ENCODE measurements at regions not wholly inside any gene's neighbourhood (a gene's known extent, or its start where the extent isn't known, plus 50 kb on each side); places are given as distances from the start of the nearest gene placed in this dataset.
"Not testable (repeated sequence)": the region's sequence is repeated elsewhere in the genome, so short reads cannot be mapped to it uniquely, and the experiment has no call there.

DNA sequence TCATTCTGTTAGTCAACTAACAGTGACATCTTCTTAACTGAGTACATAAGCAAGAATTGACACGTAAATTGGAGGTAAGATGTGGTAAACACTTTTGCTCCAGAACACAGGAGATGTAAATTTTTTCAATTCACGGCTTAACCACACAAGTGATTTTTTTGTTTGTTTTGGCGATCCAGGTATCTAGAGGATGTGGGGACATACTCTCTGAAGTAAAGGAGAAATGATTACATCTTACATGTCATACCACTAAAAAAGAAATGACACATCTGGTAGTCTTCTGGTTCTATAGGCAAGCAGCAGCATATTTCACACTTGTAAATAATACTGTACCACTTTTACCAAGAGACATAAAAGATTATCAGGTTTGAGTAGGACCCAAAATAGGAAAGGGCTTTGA, 200.3 kb upstream of the ZWINT start:
- no peak overlapping the region for H3K4me3 ChIP-seq (ENCODE audit: low read depth, low read length)

DNA sequence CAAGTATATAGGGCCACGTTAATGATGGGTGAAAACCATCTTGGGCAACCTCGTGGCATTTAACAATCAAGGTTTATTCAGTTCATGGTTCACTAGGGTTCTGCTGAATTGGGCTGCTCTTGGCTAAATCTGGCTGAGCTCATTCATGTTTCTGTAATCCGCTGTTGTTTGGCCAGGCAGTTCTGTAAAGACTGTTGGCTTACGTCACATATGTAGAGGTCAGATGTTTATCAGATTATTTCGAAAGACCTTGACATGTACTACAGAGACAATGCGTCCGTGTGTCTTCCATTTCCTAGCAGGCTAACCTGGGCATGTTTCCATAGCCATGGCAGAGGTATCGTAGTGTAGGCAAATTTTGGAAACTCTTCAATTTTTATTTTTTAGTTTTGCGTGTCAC, 190.0 kb upstream of the ZWINT start:
- no peak overlapping the region for H3K4me3 ChIP-seq (ENCODE audit: low read depth, low read length)

DNA sequence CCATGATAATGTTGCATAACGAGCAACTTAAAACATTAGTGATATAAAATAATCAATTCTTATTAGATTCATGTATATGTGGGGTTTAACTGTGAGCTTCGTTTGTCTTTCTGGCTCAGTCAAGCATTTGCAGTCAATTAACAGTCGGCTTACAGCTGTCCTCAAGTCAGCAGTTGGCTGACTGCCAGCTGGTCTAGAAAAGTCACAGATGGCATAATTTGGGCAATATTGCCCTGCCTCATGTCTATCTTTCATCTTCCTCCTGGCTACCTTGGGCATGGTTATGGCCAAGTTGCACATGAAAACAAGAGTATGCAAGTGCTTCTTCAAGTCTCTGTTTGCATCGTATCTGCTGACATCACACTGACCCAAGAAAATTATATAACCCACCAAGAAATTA, 186.1 kb upstream of the ZWINT start:
- H3K4me3 ChIP-seq (ENCODE audit: low read depth, low read length), result no peak overlapping the region

DNA sequence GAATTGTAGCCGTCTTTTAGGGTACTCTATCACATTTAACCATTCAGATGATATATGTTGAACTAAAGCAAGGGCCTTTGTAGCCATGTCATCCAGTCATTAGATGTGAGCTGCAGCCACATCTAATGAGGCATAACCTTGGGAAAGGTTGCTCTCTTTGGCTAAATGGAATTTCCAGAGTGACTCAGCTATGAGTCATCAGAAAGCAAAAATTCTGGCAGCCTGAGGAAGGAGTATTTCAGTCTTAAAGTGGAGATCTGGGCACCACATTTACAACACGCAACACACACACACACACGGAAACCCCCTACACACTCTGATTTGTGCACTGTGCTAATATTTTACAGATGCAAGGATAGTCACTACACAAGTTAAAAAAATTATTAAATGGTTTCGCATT, 176.9 kb upstream of the ZWINT start:
- H3K4me3 ChIP-seq (ENCODE audit: low read depth, low read length), result no peak overlapping the region

DNA sequence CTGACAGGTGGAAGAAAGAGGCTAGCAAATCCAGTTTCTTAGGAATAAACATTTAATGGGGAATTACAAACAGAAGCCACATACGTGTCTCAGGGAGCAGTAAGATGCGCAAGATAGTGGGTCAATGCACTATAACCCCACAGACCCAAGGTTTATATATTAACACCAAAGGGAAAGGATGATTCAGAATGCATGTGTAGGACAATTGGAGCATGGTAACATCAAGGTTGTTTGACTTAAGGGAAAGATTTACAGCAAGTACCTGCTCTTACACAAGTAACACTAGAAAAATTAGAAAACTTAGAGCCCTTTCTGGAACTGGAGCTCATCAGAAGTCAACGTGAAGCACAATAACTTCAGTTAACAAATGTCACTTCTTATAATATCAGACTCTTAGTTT, 161.1 kb upstream of the ZWINT start:
- H3K4me3 ChIP-seq (ENCODE audit: low read depth, low read length), result no peak overlapping the region

DNA sequence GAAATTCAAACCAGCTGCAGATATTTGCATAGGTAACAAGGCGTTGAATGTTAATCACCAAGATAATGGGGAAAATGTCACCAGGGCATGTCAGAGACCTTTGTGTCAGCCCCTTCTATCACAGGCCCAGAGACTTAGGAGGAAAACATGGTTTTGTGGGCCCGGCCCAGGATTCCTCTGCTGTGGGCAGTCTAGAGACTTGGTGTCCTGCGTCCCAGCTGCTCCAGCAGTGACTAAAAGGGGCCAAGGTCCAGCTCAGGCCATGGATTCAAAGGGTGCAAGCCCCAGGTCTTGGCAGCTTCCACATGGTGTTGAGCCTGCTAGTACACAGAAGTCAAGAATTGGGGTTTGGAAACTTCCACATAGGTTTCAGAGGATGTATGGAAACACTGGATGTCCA, 147.5 kb upstream of the ZWINT start:
- no peak overlapping the region for H3K4me3 ChIP-seq (ENCODE audit: low read depth, low read length)

DNA sequence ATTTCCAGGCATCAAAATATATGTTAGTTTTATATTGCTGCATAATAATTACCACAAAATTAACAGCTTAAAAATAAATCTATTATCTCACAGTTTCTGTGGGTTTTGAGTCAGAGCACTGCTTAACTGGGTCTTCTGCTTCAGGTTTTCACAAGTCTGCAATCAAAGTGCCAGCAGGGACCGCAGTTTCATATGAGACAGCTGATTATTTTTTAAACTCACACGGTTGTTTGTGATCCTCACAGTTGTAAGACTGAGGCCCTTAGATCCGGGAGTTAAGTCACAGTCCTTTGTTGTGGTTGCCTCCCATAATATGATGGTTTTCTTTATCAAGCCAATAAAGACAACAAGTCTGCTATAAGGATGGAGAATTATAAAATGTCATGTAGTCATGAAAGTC, 146.0 kb upstream of the ZWINT start:
- H3K4me3 ChIP-seq (ENCODE audit: low read depth, low read length), result no peak overlapping the region

DNA sequence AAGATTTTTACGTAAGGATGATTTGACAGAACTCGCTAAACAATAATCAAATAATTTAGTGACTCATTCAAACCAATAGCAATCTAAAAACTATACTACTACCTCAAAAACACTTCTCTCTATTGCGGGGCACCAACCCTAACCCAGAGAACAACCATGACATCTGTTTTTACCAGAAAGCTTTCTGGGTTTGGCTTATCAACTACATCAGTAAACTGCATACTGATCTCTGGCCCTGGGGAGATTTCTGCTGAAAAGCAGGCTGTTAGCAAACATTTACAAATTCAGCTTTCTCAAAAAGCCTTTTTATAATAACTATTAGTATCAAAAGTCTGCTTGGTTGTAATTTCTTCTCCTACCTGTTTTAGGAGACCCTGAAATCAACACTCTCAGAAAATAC, 144.5 kb upstream of the ZWINT start:
- H3K4me3 ChIP-seq (ENCODE audit: low read depth, low read length), result no peak overlapping the region

DNA sequence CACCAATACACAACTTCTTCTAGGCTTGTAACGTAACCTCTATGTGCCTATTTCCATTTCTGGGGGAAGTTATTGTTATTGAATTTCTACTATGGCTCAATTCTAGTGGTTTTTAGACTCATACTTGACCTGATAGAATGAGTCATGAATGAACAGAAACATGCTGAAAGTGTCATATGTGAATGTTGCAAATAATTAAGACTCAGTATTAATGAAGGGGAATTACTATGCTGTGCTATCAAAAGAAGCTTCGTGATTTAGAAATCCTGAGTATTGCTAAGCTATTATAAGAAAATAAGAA, 135.1 kb upstream of the ZWINT start:
- H3K4me3 ChIP-seq (ENCODE audit: low read depth, low read length), result no peak overlapping the region

DNA sequence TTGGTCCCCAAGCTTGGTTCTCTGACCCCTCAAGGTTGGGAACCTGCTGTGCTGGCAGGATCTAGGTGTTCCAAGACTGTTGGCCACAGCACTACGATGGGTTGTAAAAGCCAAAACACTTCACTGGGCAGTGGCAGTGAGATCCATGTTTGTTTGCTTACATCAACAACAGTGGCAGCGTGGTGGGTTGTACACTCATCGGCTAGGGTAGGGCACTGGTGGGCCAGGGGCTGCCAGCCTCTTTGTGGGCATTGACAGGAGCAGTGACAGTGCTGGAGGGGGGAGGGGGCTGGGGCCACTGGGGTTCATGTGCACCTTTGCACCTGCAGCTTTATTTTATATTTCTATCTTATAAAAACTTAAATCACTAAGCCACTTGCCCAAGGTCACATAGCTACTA, 126.7 kb upstream of the ZWINT start:
- H3K4me3 ChIP-seq (ENCODE audit: low read depth, low read length), result no peak overlapping the region

DNA sequence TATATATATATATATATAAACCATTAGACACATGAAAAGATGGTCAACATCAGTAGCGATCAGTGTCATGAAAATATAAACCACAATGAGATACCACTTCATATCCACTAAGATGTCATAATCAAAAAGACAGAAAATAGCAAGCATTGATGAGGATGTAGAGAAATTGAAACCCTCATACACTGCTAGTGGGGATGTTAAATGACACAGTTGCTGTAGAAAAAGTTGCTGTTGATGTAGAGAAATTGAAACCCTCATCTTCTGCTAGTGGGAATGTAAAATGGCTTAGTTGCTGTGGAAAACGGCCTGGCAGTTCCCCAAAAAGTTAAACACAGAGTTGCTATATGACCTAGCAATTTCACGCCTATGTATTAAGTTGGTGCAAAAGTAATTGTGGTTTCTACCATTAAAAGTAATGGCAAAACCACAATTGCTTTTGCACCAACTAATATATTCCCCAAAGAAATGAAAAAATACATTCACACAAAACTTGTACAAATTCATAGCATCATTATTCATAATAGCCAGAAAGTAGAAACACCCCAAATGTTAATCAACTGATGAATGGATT, 120.5 kb upstream of the ZWINT start:
- H3K4me3 ChIP-seq (ENCODE audit: low read depth, low read length), result no peak overlapping the region

DNA sequence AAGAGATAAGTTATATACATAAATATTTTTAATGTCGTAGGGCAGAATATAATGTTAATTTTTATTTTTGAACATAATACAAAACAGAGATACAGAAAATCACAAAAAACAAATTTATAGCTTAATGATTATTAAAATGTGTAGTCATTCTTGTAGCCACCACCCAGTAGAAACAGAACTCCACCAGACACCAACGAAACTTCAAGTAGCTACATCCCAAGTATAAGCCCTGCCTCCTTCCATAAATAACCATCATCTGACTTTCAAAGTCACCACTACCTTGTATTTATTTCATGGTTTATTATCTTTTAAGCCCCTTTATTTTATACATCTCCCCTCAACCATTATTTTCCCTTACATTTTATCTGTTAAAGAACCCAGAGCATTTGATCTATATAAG, 111.9 kb upstream of the ZWINT start:
- H3K4me3 ChIP-seq (ENCODE audit: low read depth, low read length), result no peak overlapping the region

DNA sequence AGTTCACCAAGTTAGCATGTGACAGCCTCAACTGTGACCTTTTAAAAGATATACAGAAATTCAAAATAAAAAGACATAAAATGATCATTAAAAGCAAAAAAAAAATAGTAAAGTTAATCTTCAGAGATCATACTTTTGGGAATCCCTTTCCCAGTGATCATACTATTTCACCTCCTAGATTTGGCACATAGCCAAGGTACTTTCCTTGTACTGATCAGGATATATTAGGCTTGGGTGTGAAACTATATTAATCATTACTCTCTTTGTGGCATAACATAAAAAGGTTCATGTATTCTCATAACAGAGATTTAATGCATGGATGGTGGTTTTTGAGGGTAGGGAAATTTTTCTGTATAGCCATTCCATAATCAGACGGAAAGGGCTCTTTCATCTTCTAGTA, 109.6 kb upstream of the ZWINT start:
- H3K4me3 ChIP-seq (ENCODE audit: low read depth, low read length), result no peak overlapping the region

DNA sequence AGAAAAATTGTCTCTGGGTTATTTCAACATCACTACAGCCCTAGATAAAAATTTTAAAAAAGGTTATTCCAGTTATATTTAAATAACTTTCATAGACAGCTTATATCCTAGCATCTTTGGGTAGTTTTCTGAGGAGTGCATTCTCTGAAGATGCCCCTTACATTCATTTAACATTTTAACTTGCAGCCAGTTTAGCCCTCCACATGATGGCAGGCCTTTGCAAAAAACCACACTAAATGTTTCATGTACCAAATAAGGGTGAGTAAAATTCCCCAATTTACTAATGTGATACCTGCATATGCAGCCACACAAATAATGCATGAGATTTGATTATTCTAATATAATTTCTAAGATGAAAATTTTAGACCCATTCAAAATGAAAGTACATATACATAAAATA, 108.4 kb upstream of the ZWINT start:
- no peak overlapping the region for H3K4me3 ChIP-seq (ENCODE audit: low read depth, low read length)

DNA sequence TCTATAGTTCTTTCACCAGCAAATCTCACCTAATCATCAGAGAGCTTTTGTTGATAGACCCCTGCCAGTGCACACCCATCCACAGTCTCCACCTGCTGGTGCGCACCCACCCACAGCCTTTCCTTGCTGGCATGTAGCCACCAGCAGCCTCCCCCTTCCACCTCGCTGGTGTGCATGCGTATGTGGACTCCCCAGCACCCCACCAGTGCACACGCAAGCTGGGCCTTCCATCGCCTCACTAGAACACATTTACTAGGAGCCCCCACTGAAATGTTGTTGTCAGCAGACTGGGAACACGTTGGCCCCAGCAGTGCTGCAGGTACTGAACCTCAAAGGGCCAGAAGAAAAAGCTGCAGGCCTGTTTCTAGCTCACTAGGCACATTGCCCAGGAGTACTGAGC, 104.9 kb upstream of the ZWINT start:
- H3K4me3 ChIP-seq (ENCODE audit: low read depth, low read length), result no peak overlapping the region

DNA sequence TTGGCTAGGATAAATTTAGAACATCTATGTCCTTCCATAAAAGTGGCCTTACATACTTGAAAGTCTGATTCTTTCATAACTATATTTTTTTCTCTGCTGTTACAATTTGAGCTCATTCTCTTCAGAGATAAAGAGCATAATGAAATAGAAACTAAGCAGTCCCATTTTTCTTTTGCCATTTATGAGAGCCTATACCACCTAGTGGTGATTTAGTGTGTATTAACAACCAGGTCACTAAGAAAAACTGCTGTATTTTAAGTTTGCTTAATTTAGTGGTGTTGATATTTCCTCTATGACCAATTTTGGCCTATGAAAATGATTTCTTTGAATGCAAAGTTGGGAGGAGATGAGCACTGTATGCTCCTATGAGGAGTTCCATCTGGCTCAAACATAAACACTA, 88.7 kb upstream of the ZWINT start:
- no peak overlapping the region for H3K4me3 ChIP-seq (ENCODE audit: low read depth, low read length)

DNA sequence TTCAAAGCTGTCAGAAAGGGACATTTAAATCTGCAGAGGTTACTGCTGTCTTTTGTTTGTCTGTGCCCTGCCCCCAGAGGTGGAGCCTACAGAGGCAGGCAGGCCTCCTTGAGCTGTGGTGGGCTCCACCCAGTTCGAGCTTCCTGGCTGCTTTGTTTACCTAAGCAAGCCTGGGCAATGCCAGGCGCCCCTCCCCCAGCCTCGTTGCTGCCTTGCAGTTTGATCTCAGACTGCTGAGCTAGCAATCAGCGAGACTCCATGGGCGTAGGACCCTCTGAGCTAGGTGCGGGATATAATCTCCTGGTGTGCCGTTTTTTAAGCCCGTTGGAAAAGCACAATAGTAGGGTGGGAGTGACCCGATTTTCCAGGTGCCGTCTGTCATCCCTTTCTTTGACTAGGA, 86.6 kb upstream of the ZWINT start:
- not testable (repeated sequence) for H3K4me3 ChIP-seq (ENCODE audit: low read depth, low read length)

DNA sequence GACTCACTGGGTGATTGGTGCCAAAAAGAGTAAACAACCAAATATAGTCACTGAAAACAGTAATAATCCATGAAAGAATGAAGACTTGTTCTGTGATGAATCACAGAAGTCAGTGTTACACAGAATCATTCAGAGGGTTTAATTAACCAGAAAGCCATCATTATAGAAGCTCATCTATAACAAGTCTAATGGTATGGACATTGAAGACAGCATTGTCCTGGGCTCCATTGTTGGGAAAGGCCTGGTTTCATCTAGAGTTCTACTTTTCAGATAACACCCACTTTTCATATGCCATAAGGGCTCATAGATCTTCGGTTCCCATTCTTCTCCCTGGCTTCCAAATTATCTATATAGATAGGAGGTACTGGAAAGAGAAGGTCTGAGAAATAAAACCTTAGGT, 80.3 kb upstream of the ZWINT start:
- H3K4me3 ChIP-seq (ENCODE audit: low read depth, low read length), result not testable (repeated sequence)

All from iPS-11a (cell line).